ENCODE measurements at regions not wholly inside any gene's neighbourhood (a gene's known extent, or its start where the extent isn't known, plus 50 kb on each side); places are given as distances from the start of the nearest gene placed in this dataset.

DNA sequence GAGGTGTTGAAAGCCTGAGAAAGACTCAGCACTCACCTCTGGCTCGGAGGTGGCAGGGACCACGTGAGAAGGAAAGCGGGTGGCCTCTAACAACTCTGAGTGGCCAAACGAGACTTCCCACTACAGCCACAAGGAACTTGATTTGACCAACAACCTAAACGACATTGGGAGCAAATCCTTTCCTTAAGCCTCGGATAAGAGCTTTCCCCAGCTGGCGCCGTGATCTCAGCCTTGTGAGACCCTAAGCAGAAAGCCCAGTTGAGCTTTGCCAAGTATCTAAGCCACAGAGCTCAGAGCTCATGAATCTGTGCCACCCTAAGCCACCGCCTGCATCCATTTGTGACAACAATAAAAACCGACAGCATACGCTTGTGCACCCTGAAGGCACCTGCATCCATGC is 636.0 kb downstream of the TBC1D22A start:
- Histone ChIP-seq H3K4me2 (ENCODE audit: unreplicated experiment) (no peak overlapping the region), H3K27me3 (replicated peaks; ENCODE audit: insufficient read depth) (no peaks in the 10 kb centered on the region), H3K4me3 (no peak overlapping the region), H3K79me2 (ENCODE audit: insufficient read depth) (no peaks in the 10 kb centered on the region), H4K20me1 (ENCODE audit: insufficient read depth) (no peaks in the 10 kb centered on the region), H3K4me1 (ENCODE audit: insufficient read depth) (no peaks in the 10 kb centered on the region), H3K9ac (no peak overlapping the region), H3K9me2 (ENCODE audit: insufficient read depth) (no peaks in the 10 kb centered on the region), H2AFZ (no peak overlapping the region), H3F3A (ENCODE audit: insufficient read depth) (no peaks in the 10 kb centered on the region), H3K9me3 (ENCODE audit: low read depth) (no peaks in the 10 kb centered on the region), H3K36me3 (ENCODE audit: low read depth) (no peaks in the 10 kb centered on the region), H3K27ac (no peak overlapping the region)
- TF ChIP-seq EZH2phosphoT487 (IDR thresholded peaks at IDR 0.05; ENCODE audit: insufficient read depth, low read depth) (no peak), EZH2 (IDR thresholded peaks at IDR 0.05; ENCODE audit: insufficient read depth, poor library complexity, severe bottlenecking) (no peak)
- in situ Hi-C loops (cut with MboI) = no loop called here
- DNase-seq = no peak
- WGBS, 2 experiments (ENCODE audit: low coverage in 1 of 2, low lambda C conversion rate in 2 of 2, missing lambda C conversion rate in 2 of 2) = 53 to 61% methylated on average over 11 of the region's 11 CpGs

DNA sequence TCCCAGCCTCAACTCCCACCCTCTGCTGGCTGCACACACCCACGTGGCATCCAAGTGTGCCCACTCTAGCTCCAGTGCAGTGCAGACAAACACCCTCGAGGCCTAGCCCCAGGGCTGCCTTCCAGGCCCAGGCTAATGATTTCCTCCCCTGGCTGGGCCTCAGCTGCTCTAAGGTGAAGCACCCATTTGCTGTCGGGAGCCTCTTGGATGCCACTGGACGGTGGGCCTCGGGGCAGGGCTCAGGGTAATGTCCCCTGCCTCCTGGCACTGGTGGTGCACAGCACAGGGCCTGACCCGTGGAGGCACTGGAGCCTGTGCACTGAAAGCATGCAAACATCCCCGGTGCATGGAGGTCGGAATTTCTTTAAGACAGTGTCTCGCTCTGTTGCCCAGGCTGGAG is 635.2 kb downstream of the TBC1D22A start:
- DNase-seq = no peak
- no peak overlapping the region for H3K9ac ChIP-seq
- H3F3A ChIP-seq (ENCODE audit: insufficient read depth) = no peaks in the 10 kb centered on the region
- H3K4me2 ChIP-seq (ENCODE audit: unreplicated experiment) = no peak overlapping the region
- in situ Hi-C loops (cut with MboI) = no loop called here
- TF ChIP-seq EZH2phosphoT487 (IDR thresholded peaks at IDR 0.05; ENCODE audit: insufficient read depth, low read depth) = no peak
- no peak for TF ChIP-seq EZH2 (IDR thresholded peaks at IDR 0.05; ENCODE audit: insufficient read depth, poor library complexity, severe bottlenecking)
- H3K36me3 ChIP-seq (ENCODE audit: low read depth) = no peaks in the 10 kb centered on the region
- H3K4me1 ChIP-seq (ENCODE audit: insufficient read depth) = no peaks in the 10 kb centered on the region
- H3K9me2 ChIP-seq (ENCODE audit: insufficient read depth) = no peaks in the 10 kb centered on the region
- WGBS, 2 experiments (ENCODE audit: low coverage in 1 of 2, low lambda C conversion rate in 2 of 2, missing lambda C conversion rate in 2 of 2) = 38 to 46% methylated on average over 8 to 9 of the region's 9 CpGs
- H3K4me3 ChIP-seq = no peak overlapping the region
- no peaks in the 10 kb centered on the region for H4K20me1 ChIP-seq (ENCODE audit: insufficient read depth)
- no peaks in the 10 kb centered on the region for H3K9me3 ChIP-seq (ENCODE audit: low read depth)
- H3K79me2 ChIP-seq (ENCODE audit: insufficient read depth) = no peaks in the 10 kb centered on the region
- no peak overlapping the region for H3K27ac ChIP-seq
- H3K27me3 ChIP-seq (replicated peaks; ENCODE audit: insufficient read depth) = no peaks in the 10 kb centered on the region
- H2AFZ ChIP-seq = no peak overlapping the region

DNA sequence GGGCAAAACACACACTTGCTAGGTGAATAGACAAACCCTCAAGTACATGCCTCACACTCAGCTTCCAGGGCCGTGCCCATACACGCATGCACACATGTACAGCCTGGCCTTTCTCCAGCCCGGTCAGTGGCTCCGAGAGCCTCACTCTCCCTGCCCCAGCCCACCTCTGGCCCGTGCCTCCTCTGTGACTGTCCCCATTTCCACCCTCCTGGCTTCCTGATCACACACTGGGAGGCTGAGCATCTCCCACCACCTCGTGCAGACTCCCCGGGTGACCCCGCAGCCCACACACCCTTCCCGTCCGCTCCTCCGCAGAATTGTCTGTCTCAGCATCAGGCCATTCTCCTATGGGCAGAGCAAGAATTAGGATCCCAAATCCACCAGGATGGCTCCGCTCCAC is 634.1 kb downstream of the TBC1D22A start:
- no peaks in the 10 kb centered on the region for H4K20me1 ChIP-seq (ENCODE audit: insufficient read depth)
- no peak for TF ChIP-seq EZH2 (IDR thresholded peaks at IDR 0.05; ENCODE audit: insufficient read depth, poor library complexity, severe bottlenecking)
- TF ChIP-seq EZH2phosphoT487 (IDR thresholded peaks at IDR 0.05; ENCODE audit: insufficient read depth, low read depth) = no peak
- no peaks in the 10 kb centered on the region for H3F3A ChIP-seq (ENCODE audit: insufficient read depth)
- no peaks in the 10 kb centered on the region for H3K9me3 ChIP-seq (ENCODE audit: low read depth)
- H3K9ac ChIP-seq = no peak overlapping the region
- no peaks in the 10 kb centered on the region for H3K4me1 ChIP-seq (ENCODE audit: insufficient read depth)
- H3K4me3 ChIP-seq = no peak overlapping the region
- WGBS, 2 experiments (ENCODE audit: low coverage in 1 of 2, low lambda C conversion rate in 2 of 2, missing lambda C conversion rate in 2 of 2) = 66 to 67% methylated on average over 11 to 12 of the region's 12 CpGs
- in situ Hi-C loops (cut with MboI) = no loop called here
- no peaks in the 10 kb centered on the region for H3K9me2 ChIP-seq (ENCODE audit: insufficient read depth)
- H3K79me2 ChIP-seq (ENCODE audit: insufficient read depth) = no peaks in the 10 kb centered on the region
- H3K27me3 ChIP-seq (replicated peaks; ENCODE audit: insufficient read depth) = no peaks in the 10 kb centered on the region
- H3K4me2 ChIP-seq (ENCODE audit: unreplicated experiment) = no peak overlapping the region
- no peak overlapping the region for H2AFZ ChIP-seq
- no peaks in the 10 kb centered on the region for H3K36me3 ChIP-seq (ENCODE audit: low read depth)
- no peak overlapping the region for H3K27ac ChIP-seq
- DNase-seq = no peak

DNA sequence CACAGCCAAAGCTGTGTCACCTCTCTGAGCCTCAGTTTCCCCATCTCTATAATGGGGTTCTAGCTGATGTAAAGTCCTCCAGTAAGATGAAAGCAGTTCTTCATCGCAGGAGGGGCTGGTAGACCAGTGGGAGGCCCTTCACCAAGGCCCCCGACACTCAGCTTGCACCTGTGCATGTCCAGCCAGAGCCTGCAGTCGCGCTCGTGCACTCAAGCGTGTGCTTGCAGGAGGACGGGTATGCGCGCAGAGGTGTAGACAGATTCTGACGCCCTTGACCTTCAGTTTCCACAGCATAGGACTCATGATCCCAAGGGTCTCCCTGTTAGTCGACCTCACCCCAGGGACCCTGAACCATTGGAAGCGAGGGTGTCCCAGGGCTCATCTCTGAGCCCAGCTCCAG is 633.7 kb downstream of the TBC1D22A start:
- Histone ChIP-seq H3K9ac (no peak overlapping the region), H3K9me2 (ENCODE audit: insufficient read depth) (no peaks in the 10 kb centered on the region), H3K9me3 (ENCODE audit: low read depth) (no peaks in the 10 kb centered on the region), H3K27ac (no peak overlapping the region), H2AFZ (no peak overlapping the region), H3K36me3 (ENCODE audit: low read depth) (no peaks in the 10 kb centered on the region), H3K4me1 (ENCODE audit: insufficient read depth) (no peaks in the 10 kb centered on the region), H3K79me2 (ENCODE audit: insufficient read depth) (no peaks in the 10 kb centered on the region), H3K27me3 (replicated peaks; ENCODE audit: insufficient read depth) (no peaks in the 10 kb centered on the region), H4K20me1 (ENCODE audit: insufficient read depth) (no peaks in the 10 kb centered on the region), H3K4me2 (ENCODE audit: unreplicated experiment) (no peak overlapping the region), H3F3A (ENCODE audit: insufficient read depth) (no peaks in the 10 kb centered on the region), H3K4me3 (no peak overlapping the region)
- WGBS, 2 experiments (ENCODE audit: low coverage in 1 of 2, low lambda C conversion rate in 2 of 2, missing lambda C conversion rate in 2 of 2) = 60 to 69% methylated on average over 11 to 12 of the region's 12 CpGs
- in situ Hi-C loops (cut with MboI) = no loop called here
- TF ChIP-seq EZH2phosphoT487 (IDR thresholded peaks at IDR 0.05; ENCODE audit: insufficient read depth, low read depth) (no peak), EZH2 (IDR thresholded peaks at IDR 0.05; ENCODE audit: insufficient read depth, poor library complexity, severe bottlenecking) (no peak)
- DNase-seq = no peak

DNA sequence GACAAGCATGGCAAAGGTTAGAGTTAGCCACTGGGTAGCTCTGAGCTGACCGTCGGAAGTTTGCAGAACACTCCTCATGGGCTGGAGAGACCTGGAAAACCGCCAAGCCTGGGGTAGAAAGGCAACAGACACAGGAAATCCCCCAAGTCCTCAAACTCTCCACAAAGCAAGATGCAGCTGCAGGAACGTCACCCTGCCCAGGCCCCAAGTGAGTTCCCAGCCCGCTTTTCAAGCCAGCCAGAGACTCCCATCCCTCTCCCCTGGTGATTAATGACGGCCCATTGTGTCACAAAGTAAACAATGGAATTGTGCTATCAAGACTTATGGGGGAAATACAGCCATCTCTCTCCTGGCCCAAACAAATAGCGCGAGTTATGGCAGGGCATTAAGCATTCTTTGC is 633.0 kb downstream of the TBC1D22A start:
- H3K36me3 ChIP-seq (ENCODE audit: low read depth) = no peaks in the 10 kb centered on the region
- H3K79me2 ChIP-seq (ENCODE audit: insufficient read depth) = no peaks in the 10 kb centered on the region
- H4K20me1 ChIP-seq (ENCODE audit: insufficient read depth) = no peaks in the 10 kb centered on the region
- H3K9me3 ChIP-seq (ENCODE audit: low read depth) = no peaks in the 10 kb centered on the region
- no peaks in the 10 kb centered on the region for H3F3A ChIP-seq (ENCODE audit: insufficient read depth)
- no peaks in the 10 kb centered on the region for H3K9me2 ChIP-seq (ENCODE audit: insufficient read depth)
- no peak overlapping the region for H2AFZ ChIP-seq
- no peak overlapping the region for H3K27ac ChIP-seq
- 39 to 41% methylated on average over 8 of the region's 8 CpGs for WGBS, 2 experiments (ENCODE audit: low coverage in 1 of 2, low lambda C conversion rate in 2 of 2, missing lambda C conversion rate in 2 of 2)
- in situ Hi-C loops (cut with MboI) = no loop called here
- no peaks in the 10 kb centered on the region for H3K27me3 ChIP-seq (replicated peaks; ENCODE audit: insufficient read depth)
- no peak overlapping the region for H3K4me2 ChIP-seq (ENCODE audit: unreplicated experiment)
- no peaks in the 10 kb centered on the region for H3K4me1 ChIP-seq (ENCODE audit: insufficient read depth)
- no peak overlapping the region for H3K9ac ChIP-seq
- no peak for TF ChIP-seq EZH2phosphoT487 (IDR thresholded peaks at IDR 0.05; ENCODE audit: insufficient read depth, low read depth)
- TF ChIP-seq EZH2 (IDR thresholded peaks at IDR 0.05; ENCODE audit: insufficient read depth, poor library complexity, severe bottlenecking) = no peak
- no peak for DNase-seq
- H3K4me3 ChIP-seq = no peak overlapping the region
